ENCODE measurements at regions not wholly inside any gene's neighbourhood (a gene's known extent, or its start where the extent isn't known, plus 50 kb on each side); places are given as distances from the start of the nearest gene placed in this dataset.

- H3K4me3 ChIP-seq (ENCODE audit: severe bottlenecking): no peak overlapping the region
- H3K27me3 ChIP-seq (ENCODE audit: insufficient read depth, poor library complexity, severe bottlenecking): peaks cover 20% of the 10 kb centered on the region
- no peaks in the 10 kb centered on the region for H3K36me3 ChIP-seq (ENCODE audit: low read depth)
- H3K9me3 ChIP-seq (ENCODE audit: severe bottlenecking): no peaks in the 10 kb centered on the region
- no peak for DNase-seq (ENCODE audit: low spot score)
- no peak for ATAC-seq (ENCODE audit: low read depth)
- no peak for TF ChIP-seq CTCF (IDR thresholded peaks at IDR 0.05; ENCODE audit: poor library complexity, severe bottlenecking)
- H3K27ac ChIP-seq (ENCODE audit: poor library complexity, severe bottlenecking): no peak overlapping the region
- H3K4me1 ChIP-seq (ENCODE audit: insufficient read depth, poor library complexity, severe bottlenecking): no peaks in the 10 kb centered on the region
Observed at GRCh38 chr6:156396068-156396771, 381.0 kb upstream of the ARID1B start.

GRCh38 chr6:156395276-156395675, 381.9 kb upstream of the ARID1B start:
- H3K4me1 ChIP-seq (ENCODE audit: insufficient read depth, poor library complexity, severe bottlenecking): no peaks in the 10 kb centered on the region
- H3K27ac ChIP-seq (ENCODE audit: poor library complexity, severe bottlenecking): no peak overlapping the region
- TF ChIP-seq CTCF (IDR thresholded peaks at IDR 0.05; ENCODE audit: poor library complexity, severe bottlenecking): no peak
- H3K4me3 ChIP-seq (ENCODE audit: severe bottlenecking): no peak overlapping the region
- ATAC-seq (ENCODE audit: low read depth) (no peak), DNase-seq (ENCODE audit: low spot score) (no peak)
- H3K9me3 ChIP-seq (ENCODE audit: severe bottlenecking): no peaks in the 10 kb centered on the region
- no peaks in the 10 kb centered on the region for H3K36me3 ChIP-seq (ENCODE audit: low read depth)
- H3K27me3 ChIP-seq (ENCODE audit: insufficient read depth, poor library complexity, severe bottlenecking): peaks cover 20% of the 10 kb centered on the region

- DNase-seq (ENCODE audit: low spot score): no peak
- no peak overlapping the region for H3K4me3 ChIP-seq (ENCODE audit: severe bottlenecking)
- ATAC-seq (ENCODE audit: low read depth): no peak
- H3K27me3 ChIP-seq (ENCODE audit: insufficient read depth, poor library complexity, severe bottlenecking): peaks cover 12% of the 10 kb centered on the region
- no peaks in the 10 kb centered on the region for H3K9me3 ChIP-seq (ENCODE audit: severe bottlenecking)
- no peak for TF ChIP-seq CTCF (IDR thresholded peaks at IDR 0.05; ENCODE audit: poor library complexity, severe bottlenecking)
- no peaks in the 10 kb centered on the region for H3K4me1 ChIP-seq (ENCODE audit: insufficient read depth, poor library complexity, severe bottlenecking)
- H3K36me3 ChIP-seq (ENCODE audit: low read depth): no peaks in the 10 kb centered on the region
- no peak overlapping the region for H3K27ac ChIP-seq (ENCODE audit: poor library complexity, severe bottlenecking)
Observed at GRCh38 chr6:156392648-156393047, 384.5 kb upstream of the ARID1B start.

- no peak for DNase-seq (ENCODE audit: low spot score)
- no peak for ATAC-seq (ENCODE audit: low read depth)
- Histone ChIP-seq H3K27me3 (ENCODE audit: insufficient read depth, poor library complexity, severe bottlenecking) (peaks cover 12% of the 10 kb centered on the region), H3K9me3 (ENCODE audit: severe bottlenecking) (no peaks in the 10 kb centered on the region), H3K4me1 (ENCODE audit: insufficient read depth, poor library complexity, severe bottlenecking) (no peaks in the 10 kb centered on the region), H3K36me3 (ENCODE audit: low read depth) (no peaks in the 10 kb centered on the region), H3K27ac (ENCODE audit: poor library complexity, severe bottlenecking) (no peak overlapping the region), H3K4me3 (ENCODE audit: severe bottlenecking) (no peak overlapping the region)
- TF ChIP-seq CTCF (IDR thresholded peaks at IDR 0.05; ENCODE audit: poor library complexity, severe bottlenecking): no peak
Observed at GRCh38 chr6:156391977-156392376, 385.2 kb upstream of the ARID1B start.

- DNase-seq (ENCODE audit: low spot score): no peak
- no peak overlapping the region for H3K27ac ChIP-seq (ENCODE audit: poor library complexity, severe bottlenecking)
- H3K9me3 ChIP-seq (ENCODE audit: severe bottlenecking): no peaks in the 10 kb centered on the region
- no peaks in the 10 kb centered on the region for H3K36me3 ChIP-seq (ENCODE audit: low read depth)
- no peaks in the 10 kb centered on the region for H3K4me1 ChIP-seq (ENCODE audit: insufficient read depth, poor library complexity, severe bottlenecking)
- H3K4me3 ChIP-seq (ENCODE audit: severe bottlenecking): no peak overlapping the region
- TF ChIP-seq CTCF (IDR thresholded peaks at IDR 0.05; ENCODE audit: poor library complexity, severe bottlenecking): no peak
- no peak for ATAC-seq (ENCODE audit: low read depth)
- peaks cover 8% of the 10 kb centered on the region for H3K27me3 ChIP-seq (ENCODE audit: insufficient read depth, poor library complexity, severe bottlenecking)
Observed at GRCh38 chr6:156391061-156391672, 386.0 kb upstream of the ARID1B start.

All from RWPE2 (cell line).